Transverse colon (tissue), 4 donors: ENCODE measurements at regions not wholly inside any gene's neighbourhood (a gene's known extent, or its start where the extent isn't known, plus 50 kb on each side); places are given as distances from the start of the nearest gene placed in this dataset.

Experiments used
- CTCF ChIP-seq, 5 experiments: fragments of 200-600 bp in 3 of 5; fragments of 450-650 bp in 2 of 5; sonication (generic) in 3 of 5; IDR thresholded peaks; 1 replicate in 2 of 5; 2 replicates in 3 of 5; pipeline ENCODE4 v1.5.1; 2016 to 2017; ENCODE audit warnings: antibody characterized with exemption in 5 of 5, inconsistent platforms in 3 of 5, mild to moderate bottlenecking in 2 of 5, moderate library complexity in 1 of 5
- EP300 ChIP-seq: sonication (generic); formaldehyde crosslinking; IDR thresholded peaks from one replicate; pipeline ENCODE4 v1.6.1; 2017; ENCODE audit warnings: antibody characterized with exemption, low read depth
- POLR2A ChIP-seq: fragments of 450-650 bp; IDR thresholded peaks from one replicate; pipeline ENCODE4 v1.6.1; 2016; ENCODE audit warnings: antibody characterized with exemption, mild to moderate bottlenecking, moderate library complexity
- POLR2AphosphoS5 ChIP-seq, 3 donors: sonication (generic); formaldehyde crosslinking; IDR thresholded peaks; one replicate each; pipeline ENCODE4 v1.6.1; 2016; ENCODE audit warnings: antibody characterized with exemption in 3 of 3

GRCh38 chr1:232689711-232690110, 59.8 kb upstream of the SIPA1L2 start:
- TF ChIP-seq CTCF (IDR thresholded peaks at IDR 0.05) (no peak), POLR2AphosphoS5 (IDR thresholded peaks at IDR 0.05) (peak in 2 of 3 donors; percentile 29 to 62), POLR2A (no peak), EP300 (no peak)
